HEK293 (cell line): ENCODE measurements at regions not wholly inside any gene's neighbourhood (a gene's known extent, or its start where the extent isn't known, plus 50 kb on each side); places are given as distances from the start of the nearest gene placed in this dataset.

Source experiments
- AEBP2 ChIP-seq: fragments of 450-650 bp; formaldehyde crosslinking; IDR thresholded peaks from 2 replicates; pipeline ENCODE4 v1.5.1; 2016; ENCODE audit warnings: missing biosample characterization, missing genetic modification characterization, borderline replicate concordance
- CTCF ChIP-seq: fragments of 450-650 bp; formaldehyde crosslinking; IDR thresholded peaks from 2 replicates; pipeline ENCODE4 v1.5.1; 2016; ENCODE audit warnings: missing biosample characterization, missing genetic modification characterization
- PRDM1 ChIP-seq: fragments of 450-650 bp; formaldehyde crosslinking; IDR thresholded peaks from 2 replicates; pipeline ENCODE4; 2016; ENCODE audit warnings: missing biosample characterization, missing genetic modification characterization
- REPIN1 ChIP-seq: fragments of 450-650 bp; formaldehyde crosslinking; IDR thresholded peaks from 2 replicates; pipeline ENCODE4 v1.5.1; 2017; ENCODE audit warnings: missing biosample characterization, missing genetic modification characterization, low read depth
- ZNF184 ChIP-seq: fragments of 450-650 bp; IDR thresholded peaks from 2 replicates; pipeline ENCODE4 v1.5.1; 2018; ENCODE audit warnings: missing biosample characterization, mild to moderate bottlenecking, missing genetic modification characterization
- ZNF26 ChIP-seq: fragments of 450-650 bp; formaldehyde crosslinking; IDR thresholded peaks from 2 replicates; pipeline ENCODE4 v1.5.1; 2016; ENCODE audit warnings: missing biosample characterization, missing genetic modification characterization
- ZNF362 ChIP-seq: fragments of 450-650 bp; formaldehyde crosslinking; IDR thresholded peaks from 2 replicates; pipeline ENCODE4 v1.5.1; 2016; ENCODE audit warnings: missing biosample characterization, missing genetic modification characterization
- ZNF580 ChIP-seq: fragments of 450-650 bp; formaldehyde crosslinking; IDR thresholded peaks from 2 replicates; pipeline ENCODE4 v1.5.1; 2016; ENCODE audit warnings: missing biosample characterization, missing genetic modification characterization
- ZNF645 ChIP-seq: fragments of 450-650 bp; formaldehyde crosslinking; IDR thresholded peaks from 2 replicates; pipeline ENCODE4; 2016; ENCODE audit warnings: missing biosample characterization, missing genetic modification characterization
- ZNF704 ChIP-seq: fragments of 450-650 bp; formaldehyde crosslinking; IDR thresholded peaks from 2 replicates; pipeline ENCODE4 v1.5.1; 2016; ENCODE audit warnings: missing biosample characterization, missing genetic modification characterization
- ZNF776 ChIP-seq: fragments of 450-650 bp; formaldehyde crosslinking; IDR thresholded peaks from 2 replicates; pipeline ENCODE4 v1.5.0; 2017; ENCODE audit warnings: missing biosample characterization, missing genetic modification characterization, borderline replicate concordance
- ZNF792 ChIP-seq: fragments of 450-650 bp; formaldehyde crosslinking; IDR thresholded peaks from 2 replicates; pipeline ENCODE4 v1.5.1; 2016; ENCODE audit warnings: missing biosample characterization, missing genetic modification characterization

- TF ChIP-seq ZNF184 (tag by site-specific recombination), result no peak
- no peak for TF ChIP-seq ZNF704 (tag by site-specific recombination)
- TF ChIP-seq ZNF580 (tag by site-specific recombination), result no peak
- TF ChIP-seq ZNF26 (tag by site-specific recombination), result no peak
- no peak for TF ChIP-seq CTCF
- no peak for TF ChIP-seq ZNF792 (tag by site-specific recombination)
- no peak for TF ChIP-seq ZNF776 (tag by site-specific recombination)
- no peak for TF ChIP-seq ZNF645 (tag by site-specific recombination)
- no peak for TF ChIP-seq AEBP2 (tag by site-specific recombination)
- TF ChIP-seq REPIN1 (tag by site-specific recombination), result no peak
- no peak for TF ChIP-seq ZNF362 (tag by site-specific recombination)
- no peak for TF ChIP-seq PRDM1
Measured at GRCh38 chrX:139091066-139091465, 379.5 kb upstream of the FGF13 start.
